SU-DHL-6 (cell line): ENCODE measurements at regions not wholly inside any gene's neighbourhood (a gene's known extent, or its start where the extent isn't known, plus 50 kb on each side); places are given as distances from the start of the nearest gene placed in this dataset.

Experiments
- H2AFZ ChIP-seq: fragments of 200-600 bp; sonication (generic); 2 replicates; pipeline ENCODE4 v1.6.1; 2014; ENCODE audit warnings: low read depth, mild to moderate bottlenecking, moderate library complexity, mixed read lengths, antibody characterized with exemption, low read length; ENCODE audit not compliant: severe bottlenecking
- H3F3A ChIP-seq: fragments of 200-600 bp; shearing (Covaris generic); 2 replicates; pipeline ENCODE4 v1.6.0; 2016; ENCODE audit warnings: antibody characterized with exemption, mild to moderate bottlenecking; ENCODE audit not compliant: insufficient read depth
- H3K27ac ChIP-seq: fragments of 200-600 bp; sonication (generic); 2 replicates; pipeline ENCODE4 v1.5.1; 2016; ENCODE audit warnings: low read depth, mild to moderate bottlenecking, low read length, moderate library complexity, mixed read lengths
- H3K27me3 ChIP-seq: fragments of 200-600 bp; sonication (generic), shearing (Covaris generic); 2 replicates; pipeline ENCODE4 v1.6.0; 2014; ENCODE audit warnings: mild to moderate bottlenecking, low read length
- H3K36me3 ChIP-seq: fragments of 200-600 bp; sonication (generic); 2 replicates; pipeline ENCODE4 v1.6.1; 2014; ENCODE audit warnings: mild to moderate bottlenecking, low read length, mixed read lengths
- H3K4me2 ChIP-seq: fragments of 300-600, 200-600 bp; shearing (Covaris generic), sonication (generic); 2 replicates; pipeline ENCODE4 v1.6.0; 2014; ENCODE audit warnings: low read length, low read depth, mild to moderate bottlenecking; ENCODE audit not compliant: poor library complexity, severe bottlenecking
- H3K4me3 ChIP-seq: fragments of 200-600 bp; sonication (generic); 2 replicates; pipeline ENCODE4 v1.5.1; 2014; ENCODE audit warnings: antibody characterized with exemption, low read length, mild to moderate bottlenecking, mixed read lengths; ENCODE audit not compliant: insufficient read depth, poor library complexity, severe bottlenecking
- H3K79me2 ChIP-seq: fragments of 200-600 bp; sonication (generic); 2 replicates; pipeline ENCODE4 v1.6.1; 2014; ENCODE audit warnings: mild to moderate bottlenecking, low read length, moderate library complexity; ENCODE audit not compliant: insufficient read depth
- H3K9ac ChIP-seq: fragments of 200-600 bp; sonication (generic); 2 replicates; pipeline ENCODE4 v1.7.0; 2014; ENCODE audit warnings: mild to moderate bottlenecking, low read length
- H3K9me2 ChIP-seq: fragments of 200-600 bp; sonication (generic); replicated peaks from 2 replicates; pipeline ENCODE4 v1.6.1; 2014; ENCODE audit warnings: low read length; ENCODE audit not compliant: insufficient read depth
- H3K9me3 ChIP-seq: fragments of 200-600 bp; sonication (generic); 2 replicates; pipeline ENCODE4 v1.6.1; 2014; ENCODE audit warnings: low read length, mixed read lengths; ENCODE audit not compliant: insufficient read depth
- H4K20me1 ChIP-seq: fragments of 200-600 bp; sonication (generic); 2 replicates; pipeline ENCODE4 v1.6.1; 2014; ENCODE audit warnings: low read depth, mild to moderate bottlenecking, antibody characterized with exemption, low read length, moderate library complexity, mixed read lengths
- EZH2phosphoT487 ChIP-seq: fragments of 200-600 bp; sonication (generic), shearing (Covaris generic); conservative IDR thresholded peaks from 2 replicates; pipeline ENCODE4 v1.6.1; 2018; ENCODE audit warnings: mild to moderate bottlenecking, antibody characterized with exemption, low read length, moderate library complexity, mixed read lengths
- TF ChIP-seq, protein P1 (sequence below): fragments of 200-600 bp; sonication (generic); IDR thresholded peaks from one replicate; pipeline ENCODE4 v1.5.1; 2017; ENCODE audit warnings: antibody characterized with exemption, mild to moderate bottlenecking, low read length, moderate library complexity; ENCODE audit not compliant: insufficient read depth, poor library complexity, severe bottlenecking

- no peaks in the 10 kb centered on the region for H3F3A ChIP-seq
- H3K36me3 ChIP-seq: no peaks in the 10 kb centered on the region
- TF ChIP-seq, protein P1, sequence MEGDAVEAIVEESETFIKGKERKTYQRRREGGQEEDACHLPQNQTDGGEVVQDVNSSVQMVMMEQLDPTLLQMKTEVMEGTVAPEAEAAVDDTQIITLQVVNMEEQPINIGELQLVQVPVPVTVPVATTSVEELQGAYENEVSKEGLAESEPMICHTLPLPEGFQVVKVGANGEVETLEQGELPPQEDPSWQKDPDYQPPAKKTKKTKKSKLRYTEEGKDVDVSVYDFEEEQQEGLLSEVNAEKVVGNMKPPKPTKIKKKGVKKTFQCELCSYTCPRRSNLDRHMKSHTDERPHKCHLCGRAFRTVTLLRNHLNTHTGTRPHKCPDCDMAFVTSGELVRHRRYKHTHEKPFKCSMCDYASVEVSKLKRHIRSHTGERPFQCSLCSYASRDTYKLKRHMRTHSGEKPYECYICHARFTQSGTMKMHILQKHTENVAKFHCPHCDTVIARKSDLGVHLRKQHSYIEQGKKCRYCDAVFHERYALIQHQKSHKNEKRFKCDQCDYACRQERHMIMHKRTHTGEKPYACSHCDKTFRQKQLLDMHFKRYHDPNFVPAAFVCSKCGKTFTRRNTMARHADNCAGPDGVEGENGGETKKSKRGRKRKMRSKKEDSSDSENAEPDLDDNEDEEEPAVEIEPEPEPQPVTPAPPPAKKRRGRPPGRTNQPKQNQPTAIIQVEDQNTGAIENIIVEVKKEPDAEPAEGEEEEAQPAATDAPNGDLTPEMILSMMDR: no peak
- no peak for TF ChIP-seq EZH2phosphoT487
- H2AFZ ChIP-seq: no peak overlapping the region
- no peaks in the 10 kb centered on the region for H3K9me2 ChIP-seq
- H3K9me3 ChIP-seq: no peaks in the 10 kb centered on the region
- H3K27ac ChIP-seq: no peak overlapping the region
- H3K9ac ChIP-seq: no peak overlapping the region
- no peak overlapping the region for H3K4me2 ChIP-seq
- H4K20me1 ChIP-seq: no peaks in the 10 kb centered on the region
- no peaks in the 10 kb centered on the region for H3K27me3 ChIP-seq
- no peak overlapping the region for H3K4me3 ChIP-seq
- H3K79me2 ChIP-seq: no peaks in the 10 kb centered on the region
Observed at GRCh38 chrX:137430301-137430700, 135.6 kb upstream of the ZIC3 start.

DNA sequence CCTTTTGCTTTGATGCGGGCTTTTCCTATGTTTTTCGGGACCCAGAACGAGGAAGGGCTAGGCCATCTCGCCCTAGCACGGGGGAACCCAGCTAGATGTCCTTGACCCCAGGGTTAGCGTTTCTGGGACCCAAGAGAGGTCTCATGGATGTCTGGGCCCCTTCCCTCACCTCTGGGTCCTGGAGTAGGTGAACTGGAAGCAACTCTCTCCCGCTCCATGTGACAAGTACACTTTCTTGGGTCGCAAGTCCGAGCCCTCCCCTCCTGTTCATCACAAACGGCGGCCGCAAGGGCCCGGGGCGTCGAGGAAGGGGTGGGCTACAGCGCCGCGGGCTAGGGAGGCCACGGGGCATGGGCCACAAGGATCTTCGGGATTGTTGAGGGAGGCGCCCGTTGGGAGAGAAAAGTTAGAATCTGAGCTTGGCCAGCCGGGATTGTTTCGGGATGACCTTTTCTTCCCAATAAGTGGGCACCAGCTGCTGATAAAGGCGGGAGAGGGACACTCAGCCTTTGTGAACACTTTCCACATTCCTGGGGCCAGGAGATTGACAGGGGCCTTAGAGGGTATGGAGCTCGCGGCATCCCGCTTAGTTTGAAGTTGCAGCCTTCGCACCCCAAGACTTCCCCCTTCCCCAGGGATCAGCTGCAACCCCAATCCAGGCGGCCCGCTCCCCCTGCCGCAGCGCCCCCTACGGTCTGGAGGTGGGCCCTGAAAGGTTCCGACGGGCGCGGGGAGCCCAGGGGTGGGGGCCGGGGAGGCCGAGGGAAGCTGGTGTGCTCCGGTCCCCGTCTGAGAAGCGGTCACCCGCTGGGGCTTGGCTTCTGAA, 136.9 kb upstream of the ZIC3 start:
- no peaks in the 10 kb centered on the region for H3K27me3 ChIP-seq
- no peaks in the 10 kb centered on the region for H3K9me3 ChIP-seq
- TF ChIP-seq, protein P1: no peak
- no peak for TF ChIP-seq EZH2phosphoT487
- H3K79me2 ChIP-seq: no peaks in the 10 kb centered on the region
- no peaks in the 10 kb centered on the region for H3K36me3 ChIP-seq
- H3K4me2 ChIP-seq: no peak overlapping the region
- H4K20me1 ChIP-seq: no peaks in the 10 kb centered on the region
- no peak overlapping the region for H3K27ac ChIP-seq
- no peak overlapping the region for H3K4me3 ChIP-seq
- no peak overlapping the region for H2AFZ ChIP-seq
- no peak overlapping the region for H3K9ac ChIP-seq
- no peaks in the 10 kb centered on the region for H3F3A ChIP-seq
- no peaks in the 10 kb centered on the region for H3K9me2 ChIP-seq

GRCh38 chrX:137428221-137428661, 137.7 kb upstream of the ZIC3 start:
- TF ChIP-seq, protein P1: no peak
- no peak for TF ChIP-seq EZH2phosphoT487
- Histone ChIP-seq H3K9me3 (no peaks in the 10 kb centered on the region), H3K4me2 (no peak overlapping the region), H3K9ac (no peak overlapping the region), H2AFZ (no peak overlapping the region), H3K4me3 (no peak overlapping the region), H3K27ac (no peak overlapping the region), H4K20me1 (no peaks in the 10 kb centered on the region), H3F3A (no peaks in the 10 kb centered on the region), H3K36me3 (no peaks in the 10 kb centered on the region), H3K9me2 (no peaks in the 10 kb centered on the region), H3K79me2 (no peaks in the 10 kb centered on the region), H3K27me3 (no peaks in the 10 kb centered on the region)
